ENCODE measurements at regions not wholly inside any gene's neighbourhood (a gene's known extent, or its start where the extent isn't known, plus 50 kb on each side); places are given as distances from the start of the nearest gene placed in this dataset.

DNA sequence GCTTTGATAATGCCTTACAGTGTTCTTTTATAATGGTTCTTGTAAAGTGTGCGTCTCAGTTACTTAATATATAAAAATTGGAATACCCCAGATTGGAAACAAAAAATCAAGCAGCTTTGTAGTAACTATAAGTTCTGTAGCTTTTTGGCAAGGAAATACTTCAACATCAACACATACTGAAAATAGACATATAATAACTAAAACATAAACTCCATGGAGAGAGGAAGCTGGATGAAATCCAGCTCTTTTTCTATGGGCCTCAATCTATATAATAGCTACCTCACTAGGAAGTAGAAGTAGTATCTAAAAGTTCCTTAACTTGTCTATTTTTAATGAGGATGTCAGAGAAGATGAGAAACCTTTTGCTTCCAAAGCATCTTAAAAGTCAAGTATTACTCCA is 313.3 kb upstream of the NFIA start:
- Mint-ChIP-seq H3K4me3 (no peak overlapping the region), H3K36me3 (no peaks in the 10 kb centered on the region), H3K27ac (no peak overlapping the region), H3K9me3 (peaks cover 3 to 17% (median 4%) of the 10 kb centered on the region in 7 donors), H3K27me3 (no peaks in the 10 kb centered on the region), H3K4me1 (no peaks in the 10 kb centered on the region)
- no peak for DNase-seq
- ATAC-seq (ENCODE audit: low read depth in 2 of 2): no peak

- no peaks in the 10 kb centered on the region for H3K36me3 Mint-ChIP-seq
- H3K9me3 Mint-ChIP-seq: peaks cover 0 to 5% (median 0%) of the 10 kb centered on the region in 7 donors
- peaks cover 0 to 6% (median 5%) of the 10 kb centered on the region in 3 donors for H3K27me3 Mint-ChIP-seq
- no peak for DNase-seq
- no peak overlapping the region for H3K27ac Mint-ChIP-seq
- no peaks in the 10 kb centered on the region for H3K4me1 Mint-ChIP-seq
- H3K4me3 Mint-ChIP-seq: no peak overlapping the region
- no peak for ATAC-seq (ENCODE audit: low read depth in 2 of 2)
Measured at GRCh38 chr1:60765204-60765603, 317.2 kb upstream of the NFIA start.

DNA sequence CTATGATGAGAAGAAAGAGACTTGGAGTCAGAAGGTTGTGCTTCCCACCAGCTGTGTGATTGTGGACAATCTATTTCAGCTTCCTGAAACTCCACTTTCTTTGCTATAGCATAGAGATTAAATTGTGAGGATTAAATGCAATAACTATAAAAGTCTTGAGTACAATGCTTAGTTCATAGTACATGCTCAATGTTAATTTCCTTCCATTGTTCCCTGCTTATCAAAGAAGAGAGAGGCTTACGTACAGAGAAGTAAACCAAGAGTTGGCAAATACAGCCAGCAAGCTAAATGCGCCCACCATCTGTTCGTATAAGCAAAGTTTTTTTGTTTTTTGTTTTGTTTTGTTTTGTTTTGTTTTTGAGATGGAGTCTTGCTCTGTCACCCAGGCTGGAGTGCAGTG is 317.9 kb upstream of the NFIA start:
- Mint-ChIP-seq H3K36me3 (no peaks in the 10 kb centered on the region), H3K27me3 (peaks cover 0 to 8% (median 5%) of the 10 kb centered on the region in 3 donors), H3K4me1 (no peaks in the 10 kb centered on the region), H3K9me3 (peaks cover 0 to 5% (median 0%) of the 10 kb centered on the region in 7 donors), H3K4me3 (no peak overlapping the region), H3K27ac (no peak overlapping the region)
- ATAC-seq (ENCODE audit: low read depth in 2 of 2) (no peak), DNase-seq (no peak)

DNA sequence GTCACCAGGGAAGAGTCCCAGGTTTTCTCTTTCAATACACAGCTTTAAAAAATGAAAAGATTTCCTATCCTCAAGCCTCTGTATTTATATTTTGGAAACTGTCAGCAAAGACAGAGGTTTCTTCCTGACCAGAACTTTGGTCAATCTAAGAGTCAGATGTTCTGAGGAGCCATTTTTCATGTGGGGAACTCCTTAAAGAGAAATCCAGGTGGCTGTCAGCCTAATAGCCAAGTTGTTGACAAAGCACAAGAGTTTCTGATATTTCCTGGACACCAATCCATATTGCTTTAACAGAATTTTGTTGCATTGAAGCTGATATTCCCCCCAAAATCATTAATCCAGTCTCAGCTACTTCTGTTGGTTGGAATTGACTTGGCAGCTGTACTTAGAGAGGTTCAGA is 318.6 kb upstream of the NFIA start:
- H3K27ac Mint-ChIP-seq: no peak overlapping the region
- DNase-seq (no peak), ATAC-seq (ENCODE audit: low read depth in 2 of 2) (no peak)
- no peak overlapping the region for H3K4me3 Mint-ChIP-seq
- H3K36me3 Mint-ChIP-seq: no peaks in the 10 kb centered on the region
- peaks cover 0 to 8% (median 5%) of the 10 kb centered on the region in 3 donors for H3K27me3 Mint-ChIP-seq
- peaks cover 0 to 5% (median 0%) of the 10 kb centered on the region in 7 donors for H3K9me3 Mint-ChIP-seq
- H3K4me1 Mint-ChIP-seq: no peaks in the 10 kb centered on the region

- Mint-ChIP-seq H3K27ac (no peak overlapping the region), H3K27me3 (peaks cover 0 to 8% (median 5%) of the 10 kb centered on the region in 3 donors), H3K4me3 (no peak overlapping the region), H3K36me3 (no peaks in the 10 kb centered on the region), H3K4me1 (no peaks in the 10 kb centered on the region), H3K9me3 (peaks cover 0 to 5% (median 0%) of the 10 kb centered on the region in 7 donors)
- ATAC-seq (ENCODE audit: low read depth in 2 of 2) (no peak), DNase-seq (no peak)
Measured at GRCh38 chr1:60762911-60763310, 319.4 kb upstream of the NFIA start.

DNA sequence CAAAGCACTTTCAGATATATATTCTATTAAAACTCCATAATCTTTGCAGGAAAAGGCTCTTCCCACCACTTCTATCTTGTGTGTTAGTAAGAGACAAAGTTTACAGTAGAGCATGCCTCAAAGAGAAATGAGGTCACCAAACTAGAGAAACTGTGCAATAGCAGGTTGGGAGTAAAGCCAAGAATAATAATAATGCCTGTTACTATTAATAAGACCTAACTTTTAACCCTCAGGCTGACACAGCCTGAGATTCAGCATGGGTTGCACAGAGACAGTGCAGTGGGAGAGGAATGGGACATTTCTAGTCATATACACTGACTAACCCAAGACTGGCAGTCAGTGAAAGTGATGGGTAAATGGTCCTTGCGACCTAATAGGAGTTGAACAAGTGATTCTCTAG is 320.2 kb upstream of the NFIA start:
- peaks cover 0 to 8% (median 5%) of the 10 kb centered on the region in 3 donors for H3K27me3 Mint-ChIP-seq
- ATAC-seq (ENCODE audit: low read depth in 2 of 2): no peak
- no peaks in the 10 kb centered on the region for H3K36me3 Mint-ChIP-seq
- no peak overlapping the region for H3K27ac Mint-ChIP-seq
- DNase-seq: no peak
- H3K4me3 Mint-ChIP-seq: no peak overlapping the region
- H3K9me3 Mint-ChIP-seq: peaks cover 0 to 5% (median 0%) of the 10 kb centered on the region in 7 donors
- H3K4me1 Mint-ChIP-seq: no peaks in the 10 kb centered on the region

DNA sequence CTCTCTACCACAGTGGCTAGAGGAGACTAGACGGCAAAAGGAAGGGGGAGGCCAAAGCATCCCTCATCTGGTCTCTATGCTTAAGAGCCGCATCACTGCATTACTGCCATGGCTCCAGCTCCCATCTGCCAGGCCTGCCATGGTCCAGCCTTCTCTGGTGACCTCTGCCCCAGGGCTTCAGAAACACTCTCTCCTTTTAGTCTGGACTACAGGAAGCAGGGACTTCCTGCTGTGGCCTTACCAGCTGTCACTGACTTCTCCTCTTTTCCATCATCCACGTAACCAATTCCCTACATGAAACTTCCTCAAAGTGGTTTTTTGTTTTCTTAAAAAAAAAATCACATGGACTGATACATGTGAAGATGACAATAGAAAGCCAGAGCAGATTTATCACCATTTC is 323.1 kb upstream of the NFIA start:
- H3K4me3 Mint-ChIP-seq: no peak overlapping the region
- H3K27ac Mint-ChIP-seq: no peak overlapping the region
- no peak for ATAC-seq (ENCODE audit: low read depth in 2 of 2)
- no peaks in the 10 kb centered on the region for H3K4me1 Mint-ChIP-seq
- H3K36me3 Mint-ChIP-seq: no peaks in the 10 kb centered on the region
- no peak for DNase-seq
- H3K27me3 Mint-ChIP-seq: peaks cover 0 to 8% (median 5%) of the 10 kb centered on the region in 3 donors
- H3K9me3 Mint-ChIP-seq: no peaks in the 10 kb centered on the region

DNA sequence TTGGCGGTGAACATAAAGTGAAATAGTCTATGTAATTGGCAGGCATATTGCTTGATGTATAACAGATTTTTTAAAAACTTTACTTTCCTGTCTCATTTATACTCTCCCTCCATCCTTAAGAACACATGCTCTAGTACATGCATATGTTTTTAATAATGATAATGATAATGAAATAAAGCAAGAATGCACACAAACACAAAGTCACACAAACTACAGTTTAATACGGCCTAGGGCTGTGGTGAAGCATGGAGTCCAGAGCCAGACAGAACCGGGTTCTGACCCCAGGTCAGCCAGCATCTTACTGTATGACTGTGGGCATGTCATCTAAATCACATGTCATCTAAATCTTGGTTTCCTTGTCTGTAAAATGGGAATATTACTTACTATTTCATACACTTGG is 324.9 kb upstream of the NFIA start:
- H3K4me3 Mint-ChIP-seq: no peak overlapping the region
- no peak for ATAC-seq (ENCODE audit: low read depth in 2 of 2)
- H3K27ac Mint-ChIP-seq: no peak overlapping the region
- no peak for DNase-seq
- no peaks in the 10 kb centered on the region for H3K4me1 Mint-ChIP-seq
- H3K27me3 Mint-ChIP-seq: peaks cover 0 to 8% (median 0%) of the 10 kb centered on the region in 3 donors
- peaks cover 0 to under 1% (median 0%) of the 10 kb centered on the region in 7 donors for H3K9me3 Mint-ChIP-seq
- H3K36me3 Mint-ChIP-seq: no peaks in the 10 kb centered on the region

DNA sequence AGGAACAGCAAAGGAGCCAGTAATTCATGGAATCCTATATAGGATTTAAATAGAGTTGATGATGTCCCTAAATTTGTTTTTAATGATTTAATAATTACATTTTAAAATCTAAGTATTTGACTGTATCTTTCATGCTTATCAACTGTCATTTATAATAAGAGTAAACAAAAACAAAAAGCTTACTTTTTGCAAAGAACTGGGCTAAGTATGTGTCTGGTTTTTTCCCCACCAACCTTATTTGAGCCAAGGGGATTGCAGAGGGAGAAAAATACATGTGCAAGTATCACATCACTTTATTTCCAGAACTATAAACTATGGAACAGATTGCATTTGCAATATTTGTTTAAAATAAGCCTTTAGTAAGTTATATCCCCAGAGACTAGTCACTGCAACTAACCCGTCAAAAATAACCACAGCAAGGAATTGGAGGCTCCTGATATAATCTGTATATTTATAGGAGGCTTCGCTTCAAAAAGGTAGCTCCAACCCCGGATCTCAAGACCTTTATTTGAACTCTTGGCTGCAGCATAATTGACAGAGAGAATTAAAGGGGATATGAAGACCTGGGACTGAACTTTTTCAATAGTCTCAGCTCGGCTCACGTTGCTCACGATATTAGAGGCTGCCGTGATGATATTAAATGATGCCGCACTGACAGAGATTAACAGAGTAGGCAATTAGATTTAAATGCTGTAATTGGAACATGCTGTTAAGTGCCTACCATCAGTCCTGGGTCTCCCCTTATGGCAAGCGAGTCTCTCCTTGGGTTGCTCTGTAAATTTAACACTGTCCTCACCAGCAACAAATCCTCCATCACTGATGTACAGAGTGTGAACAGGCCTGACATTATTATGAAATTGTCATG is 329.1 kb upstream of the NFIA start:
- ATAC-seq (ENCODE audit: low read depth in 2 of 2) (no peak), DNase-seq (no peak)
- Mint-ChIP-seq H3K4me1 (no peaks in the 10 kb centered on the region), H3K9me3 (peaks cover 0 to 2% (median 0%) of the 10 kb centered on the region in 7 donors), H3K4me3 (no peak overlapping the region), H3K27me3 (no peaks in the 10 kb centered on the region), H3K36me3 (no peaks in the 10 kb centered on the region), H3K27ac (no peak overlapping the region)

DNA sequence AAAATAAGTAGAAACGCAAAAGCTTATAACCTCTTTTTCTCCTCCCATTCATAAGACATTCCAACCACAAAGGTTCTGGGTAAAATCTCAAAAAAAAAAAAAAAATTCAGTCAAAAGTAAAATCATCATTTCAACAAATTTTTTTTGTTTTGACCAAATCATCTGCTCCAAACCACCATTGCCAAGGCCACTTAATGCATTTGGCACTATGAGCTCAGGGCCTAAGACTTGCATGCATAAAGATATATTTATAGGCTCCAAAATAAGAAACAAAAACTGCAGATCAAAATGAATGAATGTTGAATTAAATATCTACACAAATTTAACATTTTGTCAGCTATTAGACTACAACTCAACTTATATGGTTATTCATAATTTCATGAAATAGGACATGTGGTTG is 331.1 kb upstream of the NFIA start:
- ATAC-seq (ENCODE audit: low read depth in 2 of 2) (no peak), DNase-seq (no peak)
- Mint-ChIP-seq H3K36me3 (no peaks in the 10 kb centered on the region), H3K9me3 (peaks cover 0 to 2% (median 0%) of the 10 kb centered on the region in 7 donors), H3K4me1 (no peaks in the 10 kb centered on the region), H3K27ac (no peak overlapping the region), H3K4me3 (no peak overlapping the region), H3K27me3 (no peaks in the 10 kb centered on the region)

- Mint-ChIP-seq H3K9me3 (peaks cover 0 to 2% (median 0%) of the 10 kb centered on the region in 7 donors), H3K36me3 (no peaks in the 10 kb centered on the region), H3K27me3 (no peaks in the 10 kb centered on the region), H3K27ac (no peak overlapping the region), H3K4me3 (no peak overlapping the region), H3K4me1 (no peaks in the 10 kb centered on the region)
- DNase-seq: no peak
- ATAC-seq (ENCODE audit: low read depth in 2 of 2): no peak
Measured at GRCh38 chr1:60747353-60747752, 335.0 kb upstream of the NFIA start.

GRCh38 chr1:60746278-60746791 is 336.0 kb upstream of the NFIA start:
- H3K4me1 Mint-ChIP-seq: no peaks in the 10 kb centered on the region
- H3K27me3 Mint-ChIP-seq: no peaks in the 10 kb centered on the region

DNA sequence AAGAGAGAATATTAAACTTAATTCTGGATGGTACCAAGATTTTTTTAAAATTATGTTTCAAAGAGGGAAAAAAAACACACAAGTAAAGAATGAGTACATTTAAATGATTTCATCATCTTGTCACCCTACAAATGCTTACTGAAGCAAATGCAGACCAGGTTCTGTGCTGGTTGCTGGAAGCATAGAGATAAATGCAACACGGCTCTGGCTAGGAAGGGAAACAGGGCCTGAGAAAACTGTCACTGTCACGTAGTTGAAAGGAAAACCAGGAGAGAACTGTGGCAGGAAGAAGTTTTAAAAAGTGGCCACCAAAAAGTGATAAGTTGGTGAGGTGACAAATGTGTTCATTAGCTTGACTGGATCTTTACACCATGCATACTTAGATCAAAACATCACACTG is 336.9 kb upstream of the NFIA start:
- DNase-seq (no peak), ATAC-seq (ENCODE audit: low read depth in 2 of 2) (no peak)
- H3K9me3 Mint-ChIP-seq: peaks cover 0 to 2% (median 0%) of the 10 kb centered on the region in 7 donors
- no peaks in the 10 kb centered on the region for H3K36me3 Mint-ChIP-seq
- H3K27ac Mint-ChIP-seq: no peak overlapping the region
- no peaks in the 10 kb centered on the region for H3K4me1 Mint-ChIP-seq
- H3K27me3 Mint-ChIP-seq: no peaks in the 10 kb centered on the region
- H3K4me3 Mint-ChIP-seq: no peak overlapping the region

More at GRCh38 chr1:60746278-60746791, 336.0 kb upstream of the NFIA start:
- Mint-ChIP-seq H3K36me3 (no peaks in the 10 kb centered on the region), H3K9me3 (peaks cover 0 to 2% (median 0%) of the 10 kb centered on the region in 7 donors), H3K27ac (no peak overlapping the region), H3K4me3 (no peak overlapping the region)
- ATAC-seq (ENCODE audit: low read depth in 2 of 2) (no peak), DNase-seq (no peak)

GRCh38 chr1:60742339-60742738 is 340.0 kb upstream of the NFIA start:
- DNase-seq (no peak), ATAC-seq (ENCODE audit: low read depth in 2 of 2) (no peak)
- no peaks in the 10 kb centered on the region for H3K36me3 Mint-ChIP-seq
- H3K27ac Mint-ChIP-seq: no peak overlapping the region
- H3K4me1 Mint-ChIP-seq: no peaks in the 10 kb centered on the region
- no peaks in the 10 kb centered on the region for H3K27me3 Mint-ChIP-seq
- no peaks in the 10 kb centered on the region for H3K9me3 Mint-ChIP-seq
- no peak overlapping the region for H3K4me3 Mint-ChIP-seq

Data from naive B cell (primary cell).